K562 (cell line): ENCODE measurements at regions not wholly inside any gene's neighbourhood (a gene's known extent, or its start where the extent isn't known, plus 50 kb on each side); places are given as distances from the start of the nearest gene placed in this dataset.
A peak's percentile ranks its signal among the peaks of the same experiment; 100 is the strongest.

Experiments used
- ATAC-seq: fragments of 200-7000 bp; cut with Tn5 transposase; 3 replicates; pipeline ENCODE4 v1.9.1; 2020; ENCODE audit warnings: moderate library complexity
- BruUV-seq: library from RNA; stranded (reverse); fragments of 400-500 nt; replicated peaks from 2 replicates; lab custom pipeline; 2021; lab: Mats Ljungman, UMichigan
- CTCF ChIA-PET: fragments of 300-600 bp; formaldehyde crosslinking; extraction: SDS; loops from one replicate; lab custom pipeline; 2021; ENCODE audit warnings: low intra/inter-chr PET ratio; lab: Yijun Ruan, JAX
- POLR2A ChIA-PET: fragments of 300-600, 350-650 bp; sonication (Branson Sonifier 250); formaldehyde crosslinking; extraction: SDS; loops from one replicate; lab custom pipeline; 2021; ENCODE audit warnings: antibody characterized with exemption, inconsistent platforms; lab: Yijun Ruan, JAX
- DNase-seq, 4 experiments: peaks; one replicate each; pipeline versions ENCODE4 v3.0.0 to v3.0.0-alpha.2; 2011 to 2018; ENCODE audit warnings: low spot score in 3 of 4, mixed read lengths in 3 of 4; ENCODE audit errors: extremely low read depth in 1 of 4
- FAIRE-seq: peaks from 2 replicates; lab custom pipeline; 2011; peaks lifted over from hg19 to GRCh38; lab: Jason Lieb, UNC
- H2AFZ ChIP-seq: 2 replicates; pipeline ENCODE4 v1.6.0; 2011; ENCODE audit warnings: low read depth, low read length, control low read depth, inconsistent platforms
- H3K27ac ChIP-seq: fragments of 200-600 bp; 3 replicates; pipeline ENCODE4 v1.8.0; 2011; ENCODE audit warnings: low read depth, mild to moderate bottlenecking, control low read depth, inconsistent platforms, low read length, moderate library complexity, mixed read lengths; ENCODE audit errors: extremely low read depth
- H3K27me3 ChIP-seq, 2 experiments: fragments of 300-600 bp in 1 of 2; 2 replicates in 1 of 2; 3 replicates in 1 of 2; pipeline versions ENCODE4 v1.6.0 to v1.8.0; 2011; ENCODE audit warnings: inconsistent platforms in 2 of 2, low read length in 2 of 2, mild to moderate bottlenecking in 1 of 2, mixed read lengths in 1 of 2, moderate library complexity in 1 of 2; ENCODE audit not compliant: control insufficient read depth in 2 of 2, insufficient read depth in 2 of 2
- H3K36me3 ChIP-seq: fragments of 300-600 bp; 3 replicates; pipeline ENCODE4 v1.8.0; 2011; ENCODE audit warnings: mild to moderate bottlenecking, low read length, inconsistent platforms; ENCODE audit not compliant: control insufficient read depth, insufficient read depth
- H3K4me1 ChIP-seq, 2 experiments: fragments of 200-600 bp in 1 of 2; replicated peaks in 1 of 2; 2 replicates in 1 of 2; 3 replicates in 1 of 2; pipeline versions ENCODE4 v1.5.1 to v1.8.0; 2011; ENCODE audit warnings: inconsistent platforms in 2 of 2, low read length in 2 of 2, mild to moderate bottlenecking in 1 of 2, mixed read lengths in 1 of 2, moderate library complexity in 1 of 2; ENCODE audit not compliant: control insufficient read depth in 2 of 2, insufficient read depth in 2 of 2
- H3K4me2 ChIP-seq: 2 replicates; pipeline ENCODE4 v1.6.1; 2011; ENCODE audit warnings: low read length, control low read depth, inconsistent platforms, mixed read lengths; ENCODE audit not compliant: insufficient read depth
- H3K4me3 ChIP-seq: fragments of 200-600 bp; sonication (generic), shearing (Covaris generic); 2 replicates; pipeline ENCODE4 v1.5.1; 2016; ENCODE audit warnings: control low read depth, inconsistent platforms
- H3K79me2 ChIP-seq: fragments of 200-600 bp; 3 replicates; pipeline ENCODE4 v1.8.0; 2011; ENCODE audit warnings: low read length, inconsistent platforms; ENCODE audit not compliant: control insufficient read depth, insufficient read depth
- H3K9ac ChIP-seq, 2 experiments: 2 replicates each; pipeline versions ENCODE4 v1.6.0 to v1.6.1; 2011; ENCODE audit warnings: low read depth in 2 of 2, low read length in 2 of 2, control low read depth in 1 of 2, inconsistent platforms in 1 of 2, mild to moderate bottlenecking in 1 of 2, mixed read lengths in 1 of 2; ENCODE audit not compliant: insufficient read depth in 1 of 2
- H3K9me1 ChIP-seq: one replicate; pipeline ENCODE4 v1.6.0; 2011; ENCODE audit warnings: inconsistent platforms, mild to moderate bottlenecking, low read length, moderate library complexity; ENCODE audit not compliant: control insufficient read depth, insufficient read depth
- H3K9me3 ChIP-seq: replicated peaks from 2 replicates; pipeline ENCODE4 v1.5.1; 2011; ENCODE audit warnings: low read depth, low read length, inconsistent platforms; ENCODE audit not compliant: control insufficient read depth, insufficient read depth
- H4K20me1 ChIP-seq: replicated peaks from 2 replicates; pipeline ENCODE4 v1.6.1; 2011; ENCODE audit warnings: low read length, inconsistent platforms, mixed read lengths; ENCODE audit not compliant: control insufficient read depth, insufficient read depth
- DEAF1 ChIP-seq: fragments of 450-650 bp; formaldehyde crosslinking; IDR thresholded peaks from 2 replicates; pipeline ENCODE4 v1.4.0; 2020; ENCODE audit warnings: mild to moderate bottlenecking, moderate library complexity
- PHB ChIP-seq: fragments of 250-450 bp; sonication (Bioruptor Pico); IDR thresholded peaks from 2 replicates; pipeline ENCODE4 v1.5.0; 2021
- POLR2AphosphoS5 ChIP-seq: IDR thresholded peaks from 2 replicates; pipeline ENCODE4 v1.6.1; 2011; ENCODE audit warnings: mild to moderate bottlenecking, low read depth, low read length, moderate library complexity; ENCODE audit not compliant: control insufficient read depth, insufficient read depth
- RAD21 ChIP-seq, 2 experiments: fragments of 250-450 bp in 1 of 2; fragments of 450-650 bp in 1 of 2; sonication (Bioruptor Pico) in 1 of 2; formaldehyde crosslinking in 1 of 2; IDR thresholded peaks in 1 of 2; conservative IDR thresholded peaks in 1 of 2; 2 replicates each; pipeline versions ENCODE4 v1.4.0 to v1.8.0; 2020 to 2022; ENCODE audit warnings: mild to moderate bottlenecking in 2 of 2, moderate library complexity in 1 of 2
- REST ChIP-seq, 2 experiments: fragments of 450-650 bp; formaldehyde crosslinking in 1 of 2; IDR thresholded peaks; 2 replicates each; pipeline versions ENCODE4 v1.4.0 to v1.6.1; 2014 to 2020; ENCODE audit warnings: mild to moderate bottlenecking in 2 of 2, borderline replicate concordance in 1 of 2, low read depth in 1 of 2
- YBX1 ChIP-seq: fragments of 450-650 bp; IDR thresholded peaks from 2 replicates; pipeline ENCODE4 v1.7.1; 2016; ENCODE audit warnings: mild to moderate bottlenecking
- WGBS: fragments of 100-300 bp; shearing (Covaris generic); methylation state at CpG from one replicate; pipeline ENCODE4 v1.1.6; 2016; ENCODE audit warnings: low coverage, mixed read lengths; ENCODE audit not compliant: insufficient coverage; ENCODE audit errors: missing lambda C conversion rate; 5-methylcytosine and 5-hydroxymethylcytosine counted together
- in situ Hi-C: fragments of 300-500 bp; cut with MboI; formaldehyde crosslinking; loops from 4 replicates; pipeline ENCODE4 v1.15.0; 2018; ENCODE audit warnings: inconsistent platforms, mixed read lengths
- intact Hi-C: fragments of 100-400 bp; cut with micrococcal nuclease; formaldehyde crosslinking; loops from 2 replicates; pipeline ENCODE4 v1.14.2; 2022
- TF ChIP-seq, protein P1 (sequence below): sonication (generic); formaldehyde crosslinking; IDR thresholded peaks from 2 replicates; pipeline ENCODE4 v1.8.1; 2023; ENCODE audit warnings: mild to moderate bottlenecking, missing genetic modification reagents
- TF ChIP-seq, protein P2 (sequence below), 3 experiments: IDR thresholded peaks in 2 of 3; conservative IDR thresholded peaks in 1 of 3; 2 replicates each; pipeline ENCODE4 v1.5.1; 2011 to 2012; ENCODE audit warnings: low read length in 3 of 3, mild to moderate bottlenecking in 3 of 3, control low read depth in 2 of 3, improper control_type of control experiment in 1 of 3, inconsistent platforms in 1 of 3, low read depth in 1 of 3, mixed read lengths in 1 of 3, moderate library complexity in 1 of 3; ENCODE audit not compliant: insufficient read depth in 2 of 3

GRCh38 chr12:25813843-25814242 lies 144.6 kb upstream of the RASSF8 start:
- TF ChIP-seq RAD21 (CRISPR knock-in tag; conservative IDR thresholded peaks at IDR 0.05 in 1 of 2, IDR thresholded peaks at IDR 0.05 in 1 of 2): peak; percentile 61 to 63
- no peak for TF ChIP-seq POLR2AphosphoS5
- TF ChIP-seq, protein P1, sequence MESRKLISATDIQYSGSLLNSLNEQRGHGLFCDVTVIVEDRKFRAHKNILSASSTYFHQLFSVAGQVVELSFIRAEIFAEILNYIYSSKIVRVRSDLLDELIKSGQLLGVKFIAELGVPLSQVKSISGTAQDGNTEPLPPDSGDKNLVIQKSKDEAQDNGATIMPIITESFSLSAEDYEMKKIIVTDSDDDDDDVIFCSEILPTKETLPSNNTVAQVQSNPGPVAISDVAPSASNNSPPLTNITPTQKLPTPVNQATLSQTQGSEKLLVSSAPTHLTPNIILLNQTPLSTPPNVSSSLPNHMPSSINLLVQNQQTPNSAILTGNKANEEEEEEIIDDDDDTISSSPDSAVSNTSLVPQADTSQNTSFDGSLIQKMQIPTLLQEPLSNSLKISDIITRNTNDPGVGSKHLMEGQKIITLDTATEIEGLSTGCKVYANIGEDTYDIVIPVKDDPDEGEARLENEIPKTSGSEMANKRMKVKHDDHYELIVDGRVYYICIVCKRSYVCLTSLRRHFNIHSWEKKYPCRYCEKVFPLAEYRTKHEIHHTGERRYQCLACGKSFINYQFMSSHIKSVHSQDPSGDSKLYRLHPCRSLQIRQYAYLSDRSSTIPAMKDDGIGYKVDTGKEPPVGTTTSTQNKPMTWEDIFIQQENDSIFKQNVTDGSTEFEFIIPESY (CRISPR knock-in tag): no peak
- TF ChIP-seq, protein P2, sequence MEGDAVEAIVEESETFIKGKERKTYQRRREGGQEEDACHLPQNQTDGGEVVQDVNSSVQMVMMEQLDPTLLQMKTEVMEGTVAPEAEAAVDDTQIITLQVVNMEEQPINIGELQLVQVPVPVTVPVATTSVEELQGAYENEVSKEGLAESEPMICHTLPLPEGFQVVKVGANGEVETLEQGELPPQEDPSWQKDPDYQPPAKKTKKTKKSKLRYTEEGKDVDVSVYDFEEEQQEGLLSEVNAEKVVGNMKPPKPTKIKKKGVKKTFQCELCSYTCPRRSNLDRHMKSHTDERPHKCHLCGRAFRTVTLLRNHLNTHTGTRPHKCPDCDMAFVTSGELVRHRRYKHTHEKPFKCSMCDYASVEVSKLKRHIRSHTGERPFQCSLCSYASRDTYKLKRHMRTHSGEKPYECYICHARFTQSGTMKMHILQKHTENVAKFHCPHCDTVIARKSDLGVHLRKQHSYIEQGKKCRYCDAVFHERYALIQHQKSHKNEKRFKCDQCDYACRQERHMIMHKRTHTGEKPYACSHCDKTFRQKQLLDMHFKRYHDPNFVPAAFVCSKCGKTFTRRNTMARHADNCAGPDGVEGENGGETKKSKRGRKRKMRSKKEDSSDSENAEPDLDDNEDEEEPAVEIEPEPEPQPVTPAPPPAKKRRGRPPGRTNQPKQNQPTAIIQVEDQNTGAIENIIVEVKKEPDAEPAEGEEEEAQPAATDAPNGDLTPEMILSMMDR (IDR thresholded peaks at IDR 0.05 in 2 of 3, conservative IDR thresholded peaks at IDR 0.05 in 1 of 3; ENCODE audit: insufficient read depth in 2 of 3, low read depth in 1 of 3, low read length in 3 of 3): peak in 1 of 3 experiments; percentile 6; a peak in 1 of 6 replicates
- TF ChIP-seq DEAF1: 0 out of 2 replicates have a peak, but pooled peaks have one; percentile 30
- no peak for TF ChIP-seq YBX1
- no peak for TF ChIP-seq REST (IDR thresholded peaks at IDR 0.05; ENCODE audit: borderline replicate concordance)
- TF ChIP-seq REST (CRISPR knock-in tag; IDR thresholded peaks at IDR 0.05; ENCODE audit: low read depth): no peak
- no peak for TF ChIP-seq PHB (CRISPR knock-in tag)
- TF ChIP-seq, all 486 proteins: peak for 3
- H3K27ac ChIP-seq: no peak overlapping the region
- H4K20me1 ChIP-seq: no peaks in the 10 kb centered on the region
- H3K4me2 ChIP-seq: no peak overlapping the region
- no peak overlapping the region for H2AFZ ChIP-seq
- H3K4me3 ChIP-seq: no peak overlapping the region
- no peak for ATAC-seq
- POLR2A ChIA-PET: no interaction called here
- H3K27me3 ChIP-seq: no peaks in the 10 kb centered on the region
- DNase-seq: no peak
- CTCF ChIA-PET: no interaction called here
- H3K9me1 ChIP-seq: no peaks in the 10 kb centered on the region
- no peaks in the 10 kb centered on the region for H3K79me2 ChIP-seq
- intact Hi-C loops (no loop called here), in situ Hi-C loops (no loop called here)
- 1% methylated on average over 5 of the region's 5 CpGs for WGBS
- H3K36me3 ChIP-seq: no peaks in the 10 kb centered on the region
- H3K9me3 ChIP-seq: no peaks in the 10 kb centered on the region
- H3K9ac ChIP-seq: no peak overlapping the region
- no TSS peak for BruUV-seq
- no peak for FAIRE-seq
- H3K4me1 ChIP-seq: no peaks in the 10 kb centered on the region
